ENCODE measurements at regions not wholly inside any gene's neighbourhood (a gene's known extent, or its start where the extent isn't known, plus 50 kb on each side); places are given as distances from the start of the nearest gene placed in this dataset.

- Histone ChIP-seq H2AK5ac (ENCODE audit: low read length) (no peak overlapping the region), H3K23ac (ENCODE audit: low read length) (no peak overlapping the region), H3K79me1 (ENCODE audit: low read length) (no peaks in the 10 kb centered on the region), H3K18ac (ENCODE audit: low read length) (no peak overlapping the region), H3K4me1 (ENCODE audit: control insufficient read depth in 1 of 2, insufficient read depth in 2 of 2, low read length in 2 of 2) (no peaks in the 10 kb centered on the region), H2AFZ (ENCODE audit: insufficient read depth, low read length, poor library complexity) (no peak overlapping the region), H2BK12ac (ENCODE audit: low read length) (no peak overlapping the region), H4K8ac (ENCODE audit: low read depth, low read length) (no peak overlapping the region), H3K79me2 (ENCODE audit: control insufficient read depth, insufficient read depth, low read length, poor library complexity) (no peaks in the 10 kb centered on the region), H3K9ac (ENCODE audit: low read length) (no peak overlapping the region), H3K14ac (ENCODE audit: low read length) (no peak overlapping the region), H3K4me2 (ENCODE audit: low read length) (no peak overlapping the region), H3K4ac (ENCODE audit: low read depth, low read length) (no peak overlapping the region), H4K12ac (ENCODE audit: low read depth, low read length) (no peak overlapping the region), H3K9me3 (ENCODE audit: insufficient read depth, low read depth, low read length) (no peaks in the 10 kb centered on the region), H3K36me3 (ENCODE audit: control insufficient read depth in 1 of 2, insufficient read depth in 2 of 2, low read length in 2 of 2) (no peaks in the 10 kb centered on the region), H2BK120ac (ENCODE audit: insufficient read depth, low read length, poor library complexity) (no peak overlapping the region), H2BK5ac (ENCODE audit: low read depth, low read length, poor library complexity) (no peak overlapping the region), H4K91ac (ENCODE audit: low read depth, low read length) (no peak overlapping the region), H3K27me3 (ENCODE audit: insufficient read depth, low read length) (no peaks in the 10 kb centered on the region), H3K4me3 (ENCODE audit: low read depth, low read length) (no peak overlapping the region), H3K27ac (ENCODE audit: low read depth, low read length) (no peak overlapping the region)
- WGBS (ENCODE audit: extremely low coverage, insufficient coverage, insufficient read length): no CpG with 5 or more reads among the region's 1 CpG
- DNase-seq: no peak
Measured at GRCh38 chrX:100120956-100121355, 289.1 kb downstream of the PCDH19 start.

GRCh38 chrX:100098660-100099375 is 311.3 kb downstream of the PCDH19 start:
- peak overlapping the region; percentile 47 for H4K91ac ChIP-seq (ENCODE audit: low read depth, low read length)
- no peak overlapping the region for H3K14ac ChIP-seq (ENCODE audit: low read length)
- DNase-seq: peak; percentile 2 to 55
- H3K9me3 ChIP-seq (ENCODE audit: insufficient read depth, low read depth, low read length): no peaks in the 10 kb centered on the region
- H2BK5ac ChIP-seq (ENCODE audit: low read depth, low read length, poor library complexity): peak overlapping the region; percentile 63
- H2AK5ac ChIP-seq (ENCODE audit: low read length): no peak overlapping the region
- no peak overlapping the region for H3K23ac ChIP-seq (ENCODE audit: low read length)
- H3K27ac ChIP-seq (ENCODE audit: low read depth, low read length): peak overlapping the region; percentile 65
- H3K4ac ChIP-seq (ENCODE audit: low read depth, low read length): no peak overlapping the region
- H2BK120ac ChIP-seq (ENCODE audit: insufficient read depth, low read length, poor library complexity): no peak overlapping the region
- H4K12ac ChIP-seq (ENCODE audit: low read depth, low read length): no peak overlapping the region
- WGBS (ENCODE audit: extremely low coverage, insufficient coverage, insufficient read length): no CpG with 5 or more reads among the region's 7 CpGs
- no peak overlapping the region for H3K9ac ChIP-seq (ENCODE audit: low read length)
- no peaks in the 10 kb centered on the region for H3K27me3 ChIP-seq (ENCODE audit: insufficient read depth, low read length)
- no peak overlapping the region for H2AFZ ChIP-seq (ENCODE audit: insufficient read depth, low read length, poor library complexity)
- no peak overlapping the region for H2BK12ac ChIP-seq (ENCODE audit: low read length)
- H3K4me3 ChIP-seq (ENCODE audit: low read depth, low read length): no peak overlapping the region
- peaks cover 0 to 1% of the 10 kb centered on the region in 2 experiments for H3K4me1 ChIP-seq (ENCODE audit: control insufficient read depth in 1 of 2, insufficient read depth in 2 of 2, low read length in 2 of 2)
- H4K8ac ChIP-seq (ENCODE audit: low read depth, low read length): no peak overlapping the region
- H3K18ac ChIP-seq (ENCODE audit: low read length): no peak overlapping the region
- H3K36me3 ChIP-seq (ENCODE audit: control insufficient read depth in 1 of 2, insufficient read depth in 2 of 2, low read length in 2 of 2): no peaks in the 10 kb centered on the region
- no peaks in the 10 kb centered on the region for H3K79me1 ChIP-seq (ENCODE audit: low read length)
- no peaks in the 10 kb centered on the region for H3K79me2 ChIP-seq (ENCODE audit: control insufficient read depth, insufficient read depth, low read length, poor library complexity)
- H3K4me2 ChIP-seq (ENCODE audit: low read length): no peak overlapping the region

GRCh38 chrX:100090931-100091330 is 319.1 kb downstream of the PCDH19 start:
- Histone ChIP-seq H3K4me1 (ENCODE audit: control insufficient read depth in 1 of 2, insufficient read depth in 2 of 2, low read length in 2 of 2) (peaks cover 7% of the 10 kb centered on the region in 2 experiments), H2AFZ (ENCODE audit: insufficient read depth, low read length, poor library complexity) (no peak overlapping the region), H3K79me1 (ENCODE audit: low read length) (peaks cover 5% of the 10 kb centered on the region), H4K91ac (ENCODE audit: low read depth, low read length) (peak overlapping the region; percentile 62), H3K36me3 (ENCODE audit: control insufficient read depth in 1 of 2, insufficient read depth in 2 of 2, low read length in 2 of 2) (no peaks in the 10 kb centered on the region), H3K27ac (ENCODE audit: low read depth, low read length) (peak overlapping the region; percentile 69), H3K79me2 (ENCODE audit: control insufficient read depth, insufficient read depth, low read length, poor library complexity) (no peaks in the 10 kb centered on the region), H4K8ac (ENCODE audit: low read depth, low read length) (no peak overlapping the region), H4K12ac (ENCODE audit: low read depth, low read length) (no peak overlapping the region), H3K9ac (ENCODE audit: low read length) (no peak overlapping the region), H3K4me2 (ENCODE audit: low read length) (no peak overlapping the region), H2BK5ac (ENCODE audit: low read depth, low read length, poor library complexity) (peak overlapping the region; percentile 63), H3K9me3 (ENCODE audit: insufficient read depth, low read depth, low read length) (no peaks in the 10 kb centered on the region), H3K14ac (ENCODE audit: low read length) (no peak overlapping the region), H3K23ac (ENCODE audit: low read length) (no peak overlapping the region), H3K18ac (ENCODE audit: low read length) (no peak overlapping the region), H3K4me3 (ENCODE audit: low read depth, low read length) (no peak overlapping the region), H2BK120ac (ENCODE audit: insufficient read depth, low read length, poor library complexity) (no peak overlapping the region), H2BK12ac (ENCODE audit: low read length) (no peak overlapping the region), H2AK5ac (ENCODE audit: low read length) (no peak overlapping the region), H3K4ac (ENCODE audit: low read depth, low read length) (no peak overlapping the region), H3K27me3 (ENCODE audit: insufficient read depth, low read length) (no peaks in the 10 kb centered on the region)
- no peak for DNase-seq
- WGBS (ENCODE audit: extremely low coverage, insufficient coverage, insufficient read length): no CpG with 5 or more reads among the region's 3 CpGs

DNA sequence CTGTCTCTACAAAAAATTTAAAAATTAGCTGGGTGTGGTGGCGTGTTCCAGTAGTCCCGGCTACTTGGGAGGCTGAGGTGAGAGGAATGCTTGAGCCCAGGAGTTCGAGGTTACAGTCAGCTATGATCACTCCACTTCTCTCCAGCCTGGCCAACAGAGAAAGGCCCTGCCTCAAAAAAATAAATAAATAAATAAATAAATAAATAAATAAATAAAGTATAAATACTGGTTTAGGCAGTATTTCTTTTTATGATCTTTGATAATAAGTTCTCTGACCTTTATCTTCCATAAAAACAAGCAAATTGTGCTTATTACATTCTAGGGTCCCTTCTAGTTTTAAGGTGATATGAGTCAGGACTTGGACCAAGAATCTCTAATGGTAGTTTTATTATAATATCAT is 320.3 kb downstream of the PCDH19 start:
- Histone ChIP-seq H3K79me2 (ENCODE audit: control insufficient read depth, insufficient read depth, low read length, poor library complexity) (no peaks in the 10 kb centered on the region), H3K79me1 (ENCODE audit: low read length) (peaks cover 5% of the 10 kb centered on the region), H3K27me3 (ENCODE audit: insufficient read depth, low read length) (no peaks in the 10 kb centered on the region), H3K14ac (ENCODE audit: low read length) (no peak overlapping the region), H3K27ac (ENCODE audit: low read depth, low read length) (no peak overlapping the region), H3K4ac (ENCODE audit: low read depth, low read length) (no peak overlapping the region), H3K4me2 (ENCODE audit: low read length) (no peak overlapping the region), H2BK5ac (ENCODE audit: low read depth, low read length, poor library complexity) (no peak overlapping the region), H2AFZ (ENCODE audit: insufficient read depth, low read length, poor library complexity) (no peak overlapping the region), H2AK5ac (ENCODE audit: low read length) (no peak overlapping the region), H2BK120ac (ENCODE audit: insufficient read depth, low read length, poor library complexity) (no peak overlapping the region), H3K9ac (ENCODE audit: low read length) (no peak overlapping the region), H3K36me3 (ENCODE audit: control insufficient read depth in 1 of 2, insufficient read depth in 2 of 2, low read length in 2 of 2) (no peaks in the 10 kb centered on the region), H4K12ac (ENCODE audit: low read depth, low read length) (no peak overlapping the region), H2BK12ac (ENCODE audit: low read length) (no peak overlapping the region), H3K18ac (ENCODE audit: low read length) (no peak overlapping the region), H3K4me3 (ENCODE audit: low read depth, low read length) (no peak overlapping the region), H4K91ac (ENCODE audit: low read depth, low read length) (no peak overlapping the region), H3K23ac (ENCODE audit: low read length) (no peak overlapping the region), H3K9me3 (ENCODE audit: insufficient read depth, low read depth, low read length) (no peaks in the 10 kb centered on the region), H3K4me1 (ENCODE audit: control insufficient read depth in 1 of 2, insufficient read depth in 2 of 2, low read length in 2 of 2) (peaks cover 7% of the 10 kb centered on the region in 2 experiments), H4K8ac (ENCODE audit: low read depth, low read length) (no peak overlapping the region)
- no peak for DNase-seq
- no CpG with 5 or more reads among the region's 3 CpGs for WGBS (ENCODE audit: extremely low coverage, insufficient coverage, insufficient read length)
